Stimulated activated memory B cell treated with anti-CD40 and anti-IgM and Interleukin-4, amounts not matched to agents 10 μg/mL and 1 μg/mL and 100 μg/mL, for 72 hours (primary cell): ENCODE measurements at regions not wholly inside any gene's neighbourhood (a gene's known extent, or its start where the extent isn't known, plus 50 kb on each side); places are given as distances from the start of the nearest gene placed in this dataset.
"Not testable (repeated sequence)": the region's sequence is repeated elsewhere in the genome, so short reads cannot be mapped to it uniquely, and the experiment has no call there.

ENCODE experiments used
- ATAC-seq: fragments of 150-1000 bp; cut with Tn5 transposase; 2 replicates; pipeline ENCODE4 v1.10.0; 2021
- H3K27ac Mint-ChIP-seq: one replicate; pipeline ENCODE4 v1.8.0; 2022; ENCODE audit warnings: mild to moderate bottlenecking, mixed read lengths
- H3K27me3 Mint-ChIP-seq: one replicate; pipeline ENCODE4 v1.8.0; 2022; ENCODE audit warnings: mixed read lengths
- H3K36me3 Mint-ChIP-seq: one replicate; pipeline ENCODE4 v1.8.0; 2022; ENCODE audit warnings: mixed read lengths
- H3K4me1 Mint-ChIP-seq: one replicate; pipeline ENCODE4 v1.8.0; 2022; ENCODE audit warnings: mixed read lengths
- H3K4me3 Mint-ChIP-seq: one replicate; pipeline ENCODE4 v1.8.0; 2022; ENCODE audit warnings: mild to moderate bottlenecking, moderate library complexity, mixed read lengths
- H3K9me3 Mint-ChIP-seq: one replicate; pipeline ENCODE4 v1.8.0; 2022; ENCODE audit warnings: mixed read lengths

DNA sequence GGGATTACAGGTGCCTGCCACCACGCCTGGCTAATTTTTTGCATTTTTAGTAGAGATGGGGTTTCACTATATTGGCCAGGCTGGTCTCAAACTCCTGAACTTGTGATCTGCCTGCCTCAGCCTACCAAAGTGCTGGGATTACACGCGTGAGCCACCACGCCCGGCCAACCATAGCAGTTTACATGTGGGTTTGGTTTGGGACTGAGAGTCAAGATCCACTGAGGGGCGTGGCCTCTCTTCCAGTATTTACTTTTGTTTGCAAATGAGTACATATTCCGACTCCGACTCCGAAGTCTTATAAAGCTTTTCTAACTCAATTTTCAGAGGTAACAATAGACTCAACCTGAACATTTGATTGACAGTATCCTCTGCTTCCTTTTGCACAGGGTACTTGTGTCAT, 135.4 kb downstream of the LRIG2 start:
- H3K4me3 Mint-ChIP-seq, H3K9me3 Mint-ChIP-seq, H3K27ac Mint-ChIP-seq, H3K36me3 Mint-ChIP-seq, ATAC-seq, H3K4me1 Mint-ChIP-seq: not testable (repeated sequence)
- H3K27me3 Mint-ChIP-seq, result peaks cover 35% of the 10 kb centered on the region

DNA sequence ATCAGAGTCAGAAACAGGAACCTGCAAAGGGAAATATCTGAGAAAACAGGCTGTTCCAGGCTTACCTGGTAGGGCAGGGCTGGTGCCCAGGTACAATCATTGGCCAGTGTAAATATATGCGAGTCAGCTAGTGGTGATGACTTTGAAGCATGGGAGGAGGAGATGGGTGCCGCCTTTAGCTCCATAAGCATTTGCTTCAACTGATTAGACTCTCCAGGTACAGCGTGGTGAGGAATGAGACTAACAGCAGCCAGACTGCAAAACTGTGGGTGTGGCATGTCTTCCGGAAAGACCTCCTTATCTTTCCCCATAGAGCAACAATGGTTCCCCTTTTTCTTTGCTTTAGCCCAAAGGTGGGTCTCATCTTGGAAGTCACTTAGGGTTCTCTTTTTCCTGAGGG, 137.2 kb downstream of the LRIG2 start:
- Mint-ChIP-seq H3K4me1 (peaks cover 8% of the 10 kb centered on the region), H3K9me3 (peaks cover 4% of the 10 kb centered on the region)
- ATAC-seq, result no peak

DNA sequence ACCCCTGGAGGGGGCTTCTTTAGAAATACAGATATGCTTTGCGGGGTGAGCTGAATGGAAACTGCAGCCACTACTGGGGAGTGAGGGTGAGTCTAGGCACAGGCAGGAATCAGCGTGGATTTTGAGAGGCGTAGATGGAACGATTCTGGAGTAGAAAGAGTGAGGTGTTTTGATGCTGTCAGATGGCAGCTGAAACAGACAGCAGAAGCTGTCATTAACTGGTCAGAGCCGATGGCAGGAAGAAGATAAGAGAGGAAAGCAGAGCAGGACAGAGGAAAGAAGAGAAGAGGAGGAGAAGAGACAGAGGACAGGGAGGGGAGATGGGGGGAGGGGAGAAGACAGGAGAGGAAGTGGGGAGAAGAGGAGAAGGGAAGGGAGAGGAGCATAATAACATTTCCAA, 138.5 kb downstream of the LRIG2 start:
- no peak for ATAC-seq
- H3K36me3 Mint-ChIP-seq, result no peaks in the 10 kb centered on the region
- H3K4me3 Mint-ChIP-seq, result no peak overlapping the region
- no peak overlapping the region for H3K27ac Mint-ChIP-seq
- H3K4me1 Mint-ChIP-seq, result peaks cover 8% of the 10 kb centered on the region
- H3K9me3 Mint-ChIP-seq, result peaks cover 10% of the 10 kb centered on the region
- H3K27me3 Mint-ChIP-seq, result peaks cover 35% of the 10 kb centered on the region

More for the DNA sequence above, 137.2 kb downstream of the LRIG2 start:
- Mint-ChIP-seq H3K4me3 (no peak overlapping the region), H3K27me3 (peaks cover 35% of the 10 kb centered on the region), H3K36me3 (no peaks in the 10 kb centered on the region), H3K27ac (no peak overlapping the region)

GRCh38 chr1:113215015-113215414, 142.0 kb downstream of the LRIG2 start:
- Mint-ChIP-seq H3K4me1 (peaks cover 7% of the 10 kb centered on the region), H3K27me3 (peaks cover 16% of the 10 kb centered on the region), H3K9me3 (peaks cover 10% of the 10 kb centered on the region), H3K27ac (no peak overlapping the region), H3K36me3 (no peaks in the 10 kb centered on the region), H3K4me3 (no peak overlapping the region)
- no peak for ATAC-seq

DNA sequence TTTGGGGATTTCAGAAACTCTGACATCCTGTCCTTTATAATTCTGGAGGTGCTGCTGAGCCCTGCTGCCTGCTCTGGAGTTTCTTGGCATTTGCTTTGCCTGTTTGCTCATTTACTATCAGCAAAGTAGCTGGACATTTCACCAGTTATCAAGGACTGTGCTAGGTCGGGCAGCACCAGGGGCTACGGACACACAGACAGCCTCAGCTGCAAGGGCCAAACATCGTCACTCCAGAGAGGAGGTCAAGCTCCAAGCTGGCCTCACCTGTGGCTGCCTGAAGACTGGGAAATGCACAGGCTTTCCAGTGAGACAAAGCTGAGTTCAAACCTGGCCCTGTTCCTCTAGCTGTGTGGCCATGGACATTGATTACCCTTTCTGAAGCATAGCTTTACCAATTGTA, 143.7 kb downstream of the LRIG2 start:
- H3K27ac Mint-ChIP-seq, result no peak overlapping the region

GRCh38 chr1:113217447-113218208, 144.6 kb downstream of the LRIG2 start:
- ATAC-seq, result no peak
- Mint-ChIP-seq H3K36me3 (no peaks in the 10 kb centered on the region), H3K27ac (no peak overlapping the region), H3K9me3 (peaks cover 10% of the 10 kb centered on the region), H3K4me1 (no peaks in the 10 kb centered on the region), H3K27me3 (no peaks in the 10 kb centered on the region), H3K4me3 (no peak overlapping the region)

More for the DNA sequence above, 143.7 kb downstream of the LRIG2 start:
- Mint-ChIP-seq H3K27me3 (peaks cover 4% of the 10 kb centered on the region), H3K4me1 (no peaks in the 10 kb centered on the region), H3K9me3 (peaks cover 10% of the 10 kb centered on the region), H3K4me3 (no peak overlapping the region), H3K36me3 (no peaks in the 10 kb centered on the region)
- no peak for ATAC-seq

GRCh38 chr1:113219377-113219776, 146.4 kb downstream of the LRIG2 start:
- no peak for ATAC-seq
- Mint-ChIP-seq H3K4me3 (no peak overlapping the region), H3K9me3 (peaks cover 7% of the 10 kb centered on the region), H3K27me3 (no peaks in the 10 kb centered on the region), H3K36me3 (no peaks in the 10 kb centered on the region), H3K27ac (no peak overlapping the region), H3K4me1 (no peaks in the 10 kb centered on the region)

- ATAC-seq, result no peak
- no peaks in the 10 kb centered on the region for H3K36me3 Mint-ChIP-seq
- H3K4me1 Mint-ChIP-seq, result no peaks in the 10 kb centered on the region
- no peaks in the 10 kb centered on the region for H3K27me3 Mint-ChIP-seq
- no peak overlapping the region for H3K27ac Mint-ChIP-seq
- peaks cover 7% of the 10 kb centered on the region for H3K9me3 Mint-ChIP-seq
- no peak overlapping the region for H3K4me3 Mint-ChIP-seq
These were observed 146.8 kb downstream of the LRIG2 start for GRCh38 chr1:113219828-113220227.

DNA sequence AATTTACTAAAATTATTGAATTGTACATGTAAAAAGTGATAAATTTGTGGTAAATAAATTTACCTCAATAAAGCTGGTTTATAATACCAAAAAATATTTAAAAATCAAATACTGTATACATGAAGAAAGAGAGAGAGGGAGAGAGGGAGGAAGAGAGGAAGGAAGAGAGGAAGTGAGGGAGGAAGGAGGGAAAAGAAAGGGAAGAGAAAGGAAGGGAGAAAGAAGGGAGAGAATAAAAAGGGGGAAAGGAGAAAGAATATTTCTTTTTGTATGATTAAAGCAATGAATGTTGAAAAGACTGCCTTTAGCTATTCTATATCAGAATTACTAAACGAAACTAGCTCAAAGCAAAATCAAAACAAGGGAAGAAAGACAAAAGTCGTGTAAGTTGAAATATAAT, 150.0 kb downstream of the LRIG2 start:
- no peak overlapping the region for H3K4me3 Mint-ChIP-seq
- no peak overlapping the region for H3K27ac Mint-ChIP-seq
- H3K9me3 Mint-ChIP-seq, result no peaks in the 10 kb centered on the region
- ATAC-seq, result no peak
- H3K36me3 Mint-ChIP-seq, result no peaks in the 10 kb centered on the region
- H3K4me1 Mint-ChIP-seq, result peaks cover 8% of the 10 kb centered on the region
- H3K27me3 Mint-ChIP-seq, result peaks cover 22% of the 10 kb centered on the region

GRCh38 chr1:113223546-113223945, 150.5 kb downstream of the LRIG2 start:
- ATAC-seq, result no peak
- Mint-ChIP-seq H3K9me3 (no peaks in the 10 kb centered on the region), H3K27me3 (peaks cover 22% of the 10 kb centered on the region), H3K36me3 (no peaks in the 10 kb centered on the region), H3K4me1 (peaks cover 8% of the 10 kb centered on the region), H3K27ac (no peak overlapping the region), H3K4me3 (no peak overlapping the region)

DNA sequence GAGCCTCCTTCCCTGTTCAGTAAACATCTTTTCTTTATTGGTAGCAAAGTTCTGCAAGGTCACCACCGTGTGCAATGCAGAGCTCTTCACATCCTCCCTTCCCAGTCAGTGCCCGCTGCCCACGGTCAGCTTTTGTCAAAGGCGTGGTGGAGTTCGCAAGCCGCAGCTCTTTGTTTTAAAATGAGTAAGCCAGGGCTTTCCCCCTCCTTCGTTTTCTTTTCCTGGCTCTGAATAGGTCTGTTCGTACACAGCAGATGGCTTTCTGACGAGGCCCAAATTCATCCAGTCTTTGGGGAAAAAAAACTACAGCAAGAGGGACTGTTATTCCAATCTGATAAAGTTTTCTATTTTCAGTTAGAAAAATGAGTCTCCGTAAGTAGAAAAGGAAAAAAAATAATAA, 153.2 kb downstream of the LRIG2 start:
- Mint-ChIP-seq H3K27me3 (peaks cover 22% of the 10 kb centered on the region), H3K27ac (no peak overlapping the region), H3K9me3 (no peaks in the 10 kb centered on the region), H3K36me3 (no peaks in the 10 kb centered on the region), H3K4me1 (peaks cover 8% of the 10 kb centered on the region), H3K4me3 (peak overlapping the region; percentile 32)
- ATAC-seq, result peak; percentile 74

DNA sequence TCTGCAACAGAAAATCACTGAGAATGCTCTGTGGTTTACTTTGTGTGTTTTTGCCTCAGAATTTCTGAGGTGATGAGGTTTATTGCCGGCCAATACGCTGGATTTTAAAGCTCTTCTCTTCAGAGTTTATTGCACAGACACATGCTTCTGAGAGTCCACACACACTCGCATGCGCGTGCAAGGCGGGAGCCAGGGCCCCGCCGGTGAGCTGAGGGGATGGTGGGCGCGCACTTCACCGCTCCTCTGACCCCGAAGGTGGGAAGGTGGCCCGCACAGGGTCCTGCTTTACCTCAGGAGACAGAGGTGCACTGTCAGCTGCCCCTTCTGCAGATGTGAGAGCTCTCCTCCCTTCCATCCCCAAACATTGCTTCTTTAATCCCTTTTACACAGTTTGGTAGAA, 158.4 kb upstream of the MAGI3 start:
- H3K4me3 Mint-ChIP-seq, result no peak overlapping the region
- H3K36me3 Mint-ChIP-seq, result no peaks in the 10 kb centered on the region
- no peaks in the 10 kb centered on the region for H3K4me1 Mint-ChIP-seq
- ATAC-seq, result no peak
- H3K27ac Mint-ChIP-seq, result no peak overlapping the region
- no peaks in the 10 kb centered on the region for H3K9me3 Mint-ChIP-seq
- peaks cover 11% of the 10 kb centered on the region for H3K27me3 Mint-ChIP-seq

DNA sequence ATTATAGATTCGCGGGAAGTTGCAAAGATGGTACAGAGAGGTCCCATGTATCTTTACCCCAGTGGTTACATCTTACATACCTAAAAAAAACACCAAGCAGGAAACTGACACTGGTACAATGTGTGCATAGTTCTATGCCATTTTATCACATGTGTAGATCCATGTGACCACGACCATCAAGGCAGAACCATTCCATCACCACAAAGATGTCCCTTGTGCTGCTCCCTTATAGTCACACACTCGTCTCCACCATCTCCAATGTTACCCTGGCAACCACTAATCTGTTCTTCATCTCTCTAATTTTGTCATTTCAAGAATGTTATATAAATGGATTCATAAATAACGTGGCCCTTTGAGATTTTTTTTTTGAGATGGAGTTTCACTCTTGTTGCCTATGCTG, 156.9 kb upstream of the MAGI3 start:
- H3K27me3 Mint-ChIP-seq, result peaks cover 5% of the 10 kb centered on the region
- H3K4me3 Mint-ChIP-seq, result no peak overlapping the region
- ATAC-seq, result no peak
- H3K36me3 Mint-ChIP-seq, result no peaks in the 10 kb centered on the region
- H3K4me1 Mint-ChIP-seq, result no peaks in the 10 kb centered on the region
- no peak overlapping the region for H3K27ac Mint-ChIP-seq
- no peaks in the 10 kb centered on the region for H3K9me3 Mint-ChIP-seq

DNA sequence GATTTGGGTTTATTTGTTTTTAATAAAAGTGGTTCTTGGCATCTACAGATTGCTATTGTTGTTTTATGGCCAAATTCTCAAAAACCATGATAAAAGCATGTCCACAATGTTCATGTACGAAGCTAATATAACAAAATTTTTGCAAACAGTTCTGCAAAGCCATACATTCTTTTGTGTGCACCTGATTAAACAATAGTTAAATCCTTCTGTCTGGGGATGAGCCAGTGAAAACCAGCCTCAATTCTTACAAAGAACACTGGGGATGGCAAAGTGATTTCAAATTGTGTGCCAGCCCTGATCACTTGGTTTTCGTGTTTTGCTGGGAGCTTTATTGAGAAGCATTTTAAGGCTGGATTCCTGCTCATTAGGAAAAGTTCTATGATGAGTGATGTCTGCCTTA, 149.1 kb upstream of the MAGI3 start:
- no peak overlapping the region for H3K27ac Mint-ChIP-seq
- no peaks in the 10 kb centered on the region for H3K4me1 Mint-ChIP-seq
- peaks cover 9% of the 10 kb centered on the region for H3K27me3 Mint-ChIP-seq
- H3K36me3 Mint-ChIP-seq, result no peaks in the 10 kb centered on the region
- no peaks in the 10 kb centered on the region for H3K9me3 Mint-ChIP-seq
- no peak for ATAC-seq
- no peak overlapping the region for H3K4me3 Mint-ChIP-seq

GRCh38 chr1:113242481-113242880, 147.8 kb upstream of the MAGI3 start:
- no peak for ATAC-seq
- Mint-ChIP-seq H3K4me3 (no peak overlapping the region), H3K4me1 (no peaks in the 10 kb centered on the region), H3K27ac (no peak overlapping the region), H3K27me3 (peaks cover 9% of the 10 kb centered on the region), H3K36me3 (no peaks in the 10 kb centered on the region), H3K9me3 (no peaks in the 10 kb centered on the region)

- peaks cover 3% of the 10 kb centered on the region for H3K27me3 Mint-ChIP-seq
- H3K27ac Mint-ChIP-seq, result no peak overlapping the region
- H3K36me3 Mint-ChIP-seq, result no peaks in the 10 kb centered on the region
- no peaks in the 10 kb centered on the region for H3K9me3 Mint-ChIP-seq
- no peaks in the 10 kb centered on the region for H3K4me1 Mint-ChIP-seq
- ATAC-seq, result no peak
- no peak overlapping the region for H3K4me3 Mint-ChIP-seq
These were observed 146.8 kb upstream of the MAGI3 start for GRCh38 chr1:113243529-113243928.
